Cardiac fibroblast (primary cell): ENCODE measurements at regions not wholly inside any gene's neighbourhood (a gene's known extent, or its start where the extent isn't known, plus 50 kb on each side); places are given as distances from the start of the nearest gene placed in this dataset.

Experiments
- DNase-seq, 2 donors: peaks; one replicate each; pipeline versions ENCODE4 v3.0.0 to v3.0.0-alpha.2; 2010; ENCODE audit warnings: low read depth in 2 of 2
- H3K4me3 ChIP-seq, 2 donors: replicated peaks in 1 of 2; 1 replicate in 1 of 2; 2 replicates in 1 of 2; pipeline ENCODE4 v1.5.1; 2011; ENCODE audit warnings: low read depth in 2 of 2, low read length in 2 of 2, mild to moderate bottlenecking in 2 of 2, moderate library complexity in 1 of 2
- CTCF ChIP-seq: IDR thresholded peaks from one replicate; pipeline ENCODE4 v1.5.1; 2011; ENCODE audit warnings: low read depth, mild to moderate bottlenecking, low read length, inconsistent platforms

GRCh38 chr7:94250987-94251386, 143.7 kb upstream of the COL1A2 start:
- DNase-seq: no peak
- H3K4me3 ChIP-seq: no peak overlapping the region
- TF ChIP-seq CTCF: no peak

GRCh38 chr7:94252124-94252523, 142.6 kb upstream of the COL1A2 start:
- no peak for TF ChIP-seq CTCF

GRCh38 chr7:94252971-94253370, 141.7 kb upstream of the COL1A2 start:
- no peak for TF ChIP-seq CTCF
- peak in 1 of 2 donors; percentile 47 for DNase-seq
- no peak overlapping the region for H3K4me3 ChIP-seq

More at GRCh38 chr7:94252124-94252523, 142.6 kb upstream of the COL1A2 start:
- DNase-seq: no peak
- H3K4me3 ChIP-seq: no peak overlapping the region

GRCh38 chr7:94253686-94254085, 141.0 kb upstream of the COL1A2 start:
- H3K4me3 ChIP-seq: no peak overlapping the region
- no peak for DNase-seq
- TF ChIP-seq CTCF: no peak

GRCh38 chr7:94258418-94259300, 136.0 kb upstream of the COL1A2 start:
- no peak for DNase-seq
- no peak overlapping the region for H3K4me3 ChIP-seq
- no peak for TF ChIP-seq CTCF

GRCh38 chr7:94261067-94261466, 133.6 kb upstream of the COL1A2 start:
- DNase-seq: no peak
- no peak for TF ChIP-seq CTCF
- no peak overlapping the region for H3K4me3 ChIP-seq
